ENCODE measurements at regions not wholly inside any gene's neighbourhood (a gene's known extent, or its start where the extent isn't known, plus 50 kb on each side); places are given as distances from the start of the nearest gene placed in this dataset.

GRCh38 chr7:24151944-24152343 lies 132.0 kb upstream of the NPY start:
- no peak for TF ChIP-seq YY1 (IDR thresholded peaks at IDR 0.05; ENCODE audit: low read depth)
- TF ChIP-seq CTCF (IDR thresholded peaks at IDR 0.05) = no peak
- no peak for TF ChIP-seq EZH2phosphoT487 (IDR thresholded peaks at IDR 0.05; ENCODE audit: borderline replicate concordance, low read depth)
- TF ChIP-seq RCOR1 (IDR thresholded peaks at IDR 0.05; ENCODE audit: low read length) = no peak
- TF ChIP-seq EP300 (IDR thresholded peaks at IDR 0.05; ENCODE audit: borderline replicate concordance in 1 of 2, low read depth in 1 of 2, low read length in 1 of 2) = no peak
- TF ChIP-seq, protein P1, sequence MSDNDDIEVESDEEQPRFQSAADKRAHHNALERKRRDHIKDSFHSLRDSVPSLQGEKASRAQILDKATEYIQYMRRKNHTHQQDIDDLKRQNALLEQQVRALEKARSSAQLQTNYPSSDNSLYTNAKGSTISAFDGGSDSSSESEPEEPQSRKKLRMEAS (IDR thresholded peaks at IDR 0.05; ENCODE audit: low read depth) = no peak
- no peak for TF ChIP-seq JUND (IDR thresholded peaks at IDR 0.05)

Data from SK-N-SH (cell line).